ENCODE measurements at regions not wholly inside any gene's neighbourhood (a gene's known extent, or its start where the extent isn't known, plus 50 kb on each side); places are given as distances from the start of the nearest gene placed in this dataset.
"Not testable (repeated sequence)": the region's sequence is repeated elsewhere in the genome, so short reads cannot be mapped to it uniquely, and the experiment has no call there.

GRCh38 chr20:53866794-53867740, 203.3 kb downstream of the BCAS1 start:
- no peak for DNase-seq (ENCODE audit: low read depth)
- no peak for TF ChIP-seq CTCF (conservative IDR thresholded peaks at IDR 0.05; ENCODE audit: low read depth, low read length)

GRCh38 chr20:53865901-53866793, 204.2 kb downstream of the BCAS1 start:
- no peak for TF ChIP-seq CTCF (conservative IDR thresholded peaks at IDR 0.05; ENCODE audit: low read depth, low read length)
- peak; percentile 72 for DNase-seq (ENCODE audit: low read depth)
- peak overlapping the region; percentile 16 for H3K4me3 ChIP-seq (ENCODE audit: low read depth, low read length)

More at GRCh38 chr20:53866794-53867740, 203.3 kb downstream of the BCAS1 start:
- H3K4me3 ChIP-seq (ENCODE audit: low read depth, low read length) = no peak overlapping the region

GRCh38 chr20:53864765-53865683, 205.4 kb downstream of the BCAS1 start:
- peak; percentile 14 for DNase-seq (ENCODE audit: low read depth)
- H3K4me3 ChIP-seq (ENCODE audit: low read depth, low read length) = not testable (repeated sequence)

GRCh38 chr20:53863923-53864641, 206.3 kb downstream of the BCAS1 start:
- not testable (repeated sequence) for H3K4me3 ChIP-seq (ENCODE audit: low read depth, low read length)
- peak; percentile 76 for DNase-seq (ENCODE audit: low read depth)

GRCh38 chr20:53863535-53863922, 206.9 kb downstream of the BCAS1 start:
- not testable (repeated sequence) for DNase-seq (ENCODE audit: low read depth); H3K4me3 ChIP-seq (ENCODE audit: low read depth, low read length)

GRCh38 chr20:53863039-53863438, 207.4 kb downstream of the BCAS1 start:
- not testable (repeated sequence) for DNase-seq (ENCODE audit: low read depth); H3K4me3 ChIP-seq (ENCODE audit: low read depth, low read length)

- not testable (repeated sequence) for DNase-seq (ENCODE audit: low read depth); H3K4me3 ChIP-seq (ENCODE audit: low read depth, low read length)
Measured at GRCh38 chr20:53862490-53862889, 207.9 kb downstream of the BCAS1 start.

- not testable (repeated sequence) for DNase-seq (ENCODE audit: low read depth); H3K4me3 ChIP-seq (ENCODE audit: low read depth, low read length)
Measured at GRCh38 chr20:53862136-53862397, 208.3 kb downstream of the BCAS1 start.

GRCh38 chr20:53859684-53860083, 210.7 kb downstream of the BCAS1 start:
- no peak overlapping the region for H3K4me3 ChIP-seq (ENCODE audit: low read depth, low read length)
- TF ChIP-seq CTCF (conservative IDR thresholded peaks at IDR 0.05; ENCODE audit: low read depth, low read length) = no peak
- DNase-seq (ENCODE audit: low read depth) = no peak

GRCh38 chr20:53859009-53859408, 211.4 kb downstream of the BCAS1 start:
- not testable (repeated sequence) for H3K4me3 ChIP-seq (ENCODE audit: low read depth, low read length); DNase-seq (ENCODE audit: low read depth)

GRCh38 chr20:53858516-53858915, 211.9 kb downstream of the BCAS1 start:
- DNase-seq (ENCODE audit: low read depth) = not testable (repeated sequence)

More at GRCh38 chr20:53858516-53858915, 211.9 kb downstream of the BCAS1 start:
- not testable (repeated sequence) for H3K4me3 ChIP-seq (ENCODE audit: low read depth, low read length)

Measured in choroid plexus epithelial cell (primary cell).